HG03045 (cell line): ENCODE measurements at regions not wholly inside any gene's neighbourhood (a gene's known extent, or its start where the extent isn't known, plus 50 kb on each side); places are given as distances from the start of the nearest gene placed in this dataset.

Source experiments
- ATAC-seq: cut with Tn5 transposase; IDR thresholded peaks from one replicate; pipeline ENCODE4 v1.9.1; 2021; ENCODE audit warnings: mild to moderate bottlenecking, moderate library complexity; ENCODE audit not compliant: unreplicated experiment

GRCh38 chr18:40608226-40608625, 1346.8 kb upstream of the PIK3C3 start:
- ATAC-seq, result no peak

GRCh38 chr18:40607542-40608148, 1347.4 kb upstream of the PIK3C3 start:
- ATAC-seq, result no peak

- no peak for ATAC-seq
Observed at GRCh38 chr18:40606996-40607395, 1348.0 kb upstream of the PIK3C3 start.

GRCh38 chr18:40583671-40584070, 1371.4 kb upstream of the PIK3C3 start:
- no peak for ATAC-seq

GRCh38 chr18:40582105-40582504, 1372.9 kb upstream of the PIK3C3 start:
- no peak for ATAC-seq

GRCh38 chr18:40577981-40578365, 1377.1 kb upstream of the PIK3C3 start:
- ATAC-seq, result no peak

GRCh38 chr18:40577239-40577980, 1377.6 kb upstream of the PIK3C3 start:
- ATAC-seq, result no peak

GRCh38 chr18:40576507-40577115, 1378.4 kb upstream of the PIK3C3 start:
- ATAC-seq, result no peak

- ATAC-seq, result no peak
Observed at GRCh38 chr18:40570615-40571014, 1384.4 kb upstream of the PIK3C3 start.

GRCh38 chr18:40569605-40570004, 1385.4 kb upstream of the PIK3C3 start:
- ATAC-seq, result no peak

GRCh38 chr18:40566510-40566844, 1388.6 kb upstream of the PIK3C3 start:
- no peak for ATAC-seq

GRCh38 chr18:40565805-40566509, 1389.1 kb upstream of the PIK3C3 start:
- ATAC-seq, result no peak

- no peak for ATAC-seq
Observed at GRCh38 chr18:40559556-40559955, 1395.5 kb upstream of the PIK3C3 start.

- ATAC-seq, result no peak
Observed at GRCh38 chr18:40558706-40559392, 1396.2 kb upstream of the PIK3C3 start.

- no peak for ATAC-seq
Observed at GRCh38 chr18:40555914-40556313, 1399.1 kb upstream of the PIK3C3 start.

- no peak for ATAC-seq
Observed at GRCh38 chr18:40553029-40553428, 1402.0 kb upstream of the PIK3C3 start.

GRCh38 chr18:40546875-40547274, 1408.2 kb upstream of the PIK3C3 start:
- ATAC-seq, result no peak

- no peak for ATAC-seq
Observed at GRCh38 chr18:40534723-40535122, 1420.3 kb upstream of the PIK3C3 start.

GRCh38 chr18:40532046-40532445, 1423.0 kb upstream of the PIK3C3 start:
- ATAC-seq, result no peak

- ATAC-seq, result no peak
Observed at GRCh38 chr18:40531051-40531450, 1424.0 kb upstream of the PIK3C3 start.

- no peak for ATAC-seq
Observed at GRCh38 chr18:40529478-40529877, 1425.6 kb upstream of the PIK3C3 start.
